K562 (cell line): ENCODE measurements at regions not wholly inside any gene's neighbourhood (a gene's known extent, or its start where the extent isn't known, plus 50 kb on each side); places are given as distances from the start of the nearest gene placed in this dataset.

Source experiments
- CUX1 ChIP-seq: fragments of 200-800 bp; sonication (Bioruptor generic); IDR thresholded peaks from 2 replicates; pipeline ENCODE4 v1.6.1; 2016; ENCODE audit warnings: missing genetic modification characterization, missing compliant biosample characterization
- KDM1A ChIP-seq, 2 experiments: fragments of 450-650 bp; IDR thresholded peaks; 2 replicates each; pipeline ENCODE4 v1.6.1; 2016; ENCODE audit warnings: mild to moderate bottlenecking in 2 of 2
- NONO ChIP-seq, 2 experiments: fragments of 200-400 bp in 1 of 2; fragments of 450-650 bp in 1 of 2; formaldehyde crosslinking in 1 of 2; IDR thresholded peaks; 2 replicates each; pipeline ENCODE4 v1.6.1; 2017; ENCODE audit warnings: low read depth in 2 of 2, mild to moderate bottlenecking in 2 of 2, moderate library complexity in 2 of 2, low read length in 1 of 2
- RERE ChIP-seq: sonication (generic); formaldehyde crosslinking; IDR thresholded peaks from 2 replicates; pipeline ENCODE4 v1.8.0; 2023; ENCODE audit warnings: missing genetic modification reagents, mild to moderate bottlenecking, borderline replicate concordance
- SIN3B ChIP-seq: fragments of 450-650 bp; IDR thresholded peaks from 2 replicates; pipeline ENCODE4 v1.6.1; 2017; ENCODE audit warnings: low read depth, mild to moderate bottlenecking, moderate library complexity
- TAF15 ChIP-seq: fragments of 200-400 bp; formaldehyde crosslinking; IDR thresholded peaks from 2 replicates; pipeline ENCODE4 v1.6.1; 2017; ENCODE audit warnings: mild to moderate bottlenecking, low read depth, low read length, moderate library complexity
- ZBTB7A ChIP-seq: IDR thresholded peaks from 2 replicates; pipeline ENCODE4 v1.6.1; 2011; ENCODE audit warnings: low read depth, mild to moderate bottlenecking, low read length, moderate library complexity, borderline replicate concordance; ENCODE audit not compliant: control insufficient read depth
- ZEB2 ChIP-seq: fragments of 450-650 bp; IDR thresholded peaks from 2 replicates; pipeline ENCODE4 v1.6.1; 2016
- ZNF75A ChIP-seq: fragments of 450-650 bp; formaldehyde crosslinking; IDR thresholded peaks from 2 replicates; pipeline ENCODE4 v1.4.0; 2020; ENCODE audit warnings: mild to moderate bottlenecking
- TF ChIP-seq, protein P1 (sequence below): sonication (generic); formaldehyde crosslinking; IDR thresholded peaks from 2 replicates; pipeline ENCODE4 v1.4.0; 2020; ENCODE audit warnings: mild to moderate bottlenecking, missing genetic modification reagents

- TF ChIP-seq RERE (CRISPR knock-in tag) = no peak
- no peak for TF ChIP-seq NONO (IDR thresholded peaks at IDR 0.05; ENCODE audit: low read depth in 2 of 2, low read length in 1 of 2)
- TF ChIP-seq CUX1 (CRISPR knock-in tag) = no peak
- TF ChIP-seq ZNF75A = no peak
- TF ChIP-seq SIN3B = no peak
- no peak for TF ChIP-seq TAF15
- no peak for TF ChIP-seq KDM1A (IDR thresholded peaks at IDR 0.05)
- TF ChIP-seq, protein P1, sequence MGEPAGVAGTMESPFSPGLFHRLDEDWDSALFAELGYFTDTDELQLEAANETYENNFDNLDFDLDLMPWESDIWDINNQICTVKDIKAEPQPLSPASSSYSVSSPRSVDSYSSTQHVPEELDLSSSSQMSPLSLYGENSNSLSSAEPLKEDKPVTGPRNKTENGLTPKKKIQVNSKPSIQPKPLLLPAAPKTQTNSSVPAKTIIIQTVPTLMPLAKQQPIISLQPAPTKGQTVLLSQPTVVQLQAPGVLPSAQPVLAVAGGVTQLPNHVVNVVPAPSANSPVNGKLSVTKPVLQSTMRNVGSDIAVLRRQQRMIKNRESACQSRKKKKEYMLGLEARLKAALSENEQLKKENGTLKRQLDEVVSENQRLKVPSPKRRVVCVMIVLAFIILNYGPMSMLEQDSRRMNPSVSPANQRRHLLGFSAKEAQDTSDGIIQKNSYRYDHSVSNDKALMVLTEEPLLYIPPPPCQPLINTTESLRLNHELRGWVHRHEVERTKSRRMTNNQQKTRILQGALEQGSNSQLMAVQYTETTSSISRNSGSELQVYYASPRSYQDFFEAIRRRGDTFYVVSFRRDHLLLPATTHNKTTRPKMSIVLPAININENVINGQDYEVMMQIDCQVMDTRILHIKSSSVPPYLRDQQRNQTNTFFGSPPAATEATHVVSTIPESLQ (CRISPR knock-in tag) = no peak
- no peak for TF ChIP-seq ZBTB7A
- TF ChIP-seq ZEB2 = no peak
These were observed 443.9 kb downstream of the MIAT start (continued) for GRCh38 chr22:27101288-27101687.
